ENCODE measurements at regions not wholly inside any gene's neighbourhood (a gene's known extent, or its start where the extent isn't known, plus 50 kb on each side); places are given as distances from the start of the nearest gene placed in this dataset.

DNA sequence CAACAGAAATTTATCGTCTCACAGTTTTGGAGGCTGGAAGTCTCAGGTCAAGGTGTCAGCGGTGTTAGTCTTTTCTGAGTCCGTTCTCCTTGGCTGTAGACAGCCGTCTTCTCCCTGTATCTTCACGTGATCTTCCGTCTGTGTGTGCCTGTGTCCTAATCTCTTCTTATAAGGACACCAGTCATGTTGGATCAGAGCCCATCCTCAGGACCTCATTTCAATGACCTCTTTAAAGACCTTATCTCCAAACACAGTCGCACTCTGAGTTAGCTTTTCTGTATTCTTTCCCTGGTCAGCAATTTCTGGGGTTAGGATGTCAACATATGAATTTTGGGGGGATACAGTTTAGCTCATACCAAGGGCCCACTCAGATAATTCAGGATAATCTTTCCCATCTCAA is 247.7 kb downstream of the PRDM2 start:
- Histone ChIP-seq H3K4me3 (ENCODE audit: control extremely low read depth in 1 of 5, extremely low read depth in 1 of 5, insufficient read depth in 1 of 5, low read depth in 2 of 5, low read length in 4 of 5) (no peak overlapping the region), H3K27ac (ENCODE audit: low read length in 2 of 2) (no peak overlapping the region), H3K4me2 (replicated peaks; ENCODE audit: low read depth, low read length, poor library complexity, severe bottlenecking) (no peak overlapping the region), H3K79me2 (ENCODE audit: control insufficient read depth, insufficient read depth, low read length) (no peaks in the 10 kb centered on the region), H3K27me3 (replicated peaks in 1 of 4; ENCODE audit: control extremely low read depth in 1 of 4, control insufficient read depth in 3 of 4, insufficient read depth in 4 of 4, low read length in 3 of 4) (peaks cover 0 to 3% (median 0%) of the 10 kb centered on the region in 4 experiments), H3K36me3 (replicated peaks in 1 of 2; ENCODE audit: control extremely low read depth in 1 of 2, control insufficient read depth in 1 of 2, extremely low read depth in 1 of 2, insufficient read depth in 2 of 2, low read length in 1 of 2) (no peaks in the 10 kb centered on the region), H3K4me1 (ENCODE audit: control insufficient read depth in 2 of 2, insufficient read depth in 2 of 2, low read length in 2 of 2) (no peaks in the 10 kb centered on the region), H2AFZ (ENCODE audit: insufficient read depth, low read depth, low read length, poor library complexity, severe bottlenecking) (no peak overlapping the region), H3K9ac (ENCODE audit: low read length) (no peak overlapping the region), H4K20me1 (ENCODE audit: control insufficient read depth, insufficient read depth, low read length, poor library complexity, severe bottlenecking) (no peaks in the 10 kb centered on the region), H3K9me3 (ENCODE audit: control extremely low read depth in 1 of 3, control insufficient read depth in 2 of 3, insufficient read depth in 1 of 3, low read length in 2 of 3) (peaks cover 2 to 5% (median 3%) of the 10 kb centered on the region in 3 donors)
- CTCF ChIA-PET = no interaction called here
- Mint-ChIP-seq H3K4me3 (no peak overlapping the region), H3K9me3 (ENCODE audit: insufficient read depth) (peaks cover 4% of the 10 kb centered on the region), H3K27ac (no peak overlapping the region), H3K4me1 (no peaks in the 10 kb centered on the region), H3K27me3 (peaks cover 15% of the 10 kb centered on the region)
- intact Hi-C loops (cut with micrococcal nuclease) = no loop called here
- no peak for DNase-seq
- 97% methylated on average over 6 of the region's 7 CpGs for WGBS (ENCODE audit: insufficient coverage)
- TF ChIP-seq, protein P1, sequence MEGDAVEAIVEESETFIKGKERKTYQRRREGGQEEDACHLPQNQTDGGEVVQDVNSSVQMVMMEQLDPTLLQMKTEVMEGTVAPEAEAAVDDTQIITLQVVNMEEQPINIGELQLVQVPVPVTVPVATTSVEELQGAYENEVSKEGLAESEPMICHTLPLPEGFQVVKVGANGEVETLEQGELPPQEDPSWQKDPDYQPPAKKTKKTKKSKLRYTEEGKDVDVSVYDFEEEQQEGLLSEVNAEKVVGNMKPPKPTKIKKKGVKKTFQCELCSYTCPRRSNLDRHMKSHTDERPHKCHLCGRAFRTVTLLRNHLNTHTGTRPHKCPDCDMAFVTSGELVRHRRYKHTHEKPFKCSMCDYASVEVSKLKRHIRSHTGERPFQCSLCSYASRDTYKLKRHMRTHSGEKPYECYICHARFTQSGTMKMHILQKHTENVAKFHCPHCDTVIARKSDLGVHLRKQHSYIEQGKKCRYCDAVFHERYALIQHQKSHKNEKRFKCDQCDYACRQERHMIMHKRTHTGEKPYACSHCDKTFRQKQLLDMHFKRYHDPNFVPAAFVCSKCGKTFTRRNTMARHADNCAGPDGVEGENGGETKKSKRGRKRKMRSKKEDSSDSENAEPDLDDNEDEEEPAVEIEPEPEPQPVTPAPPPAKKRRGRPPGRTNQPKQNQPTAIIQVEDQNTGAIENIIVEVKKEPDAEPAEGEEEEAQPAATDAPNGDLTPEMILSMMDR (IDR thresholded peaks at IDR 0.05) = no peak
- no peak for TF ChIP-seq EZH2 (IDR thresholded peaks at IDR 0.05; ENCODE audit: borderline replicate concordance, insufficient read depth, low read depth, low read length, poor library complexity, severe bottlenecking)
- POLR2A ChIA-PET = no interaction called here
- no peak for ATAC-seq (ENCODE audit: low read depth)

DNA sequence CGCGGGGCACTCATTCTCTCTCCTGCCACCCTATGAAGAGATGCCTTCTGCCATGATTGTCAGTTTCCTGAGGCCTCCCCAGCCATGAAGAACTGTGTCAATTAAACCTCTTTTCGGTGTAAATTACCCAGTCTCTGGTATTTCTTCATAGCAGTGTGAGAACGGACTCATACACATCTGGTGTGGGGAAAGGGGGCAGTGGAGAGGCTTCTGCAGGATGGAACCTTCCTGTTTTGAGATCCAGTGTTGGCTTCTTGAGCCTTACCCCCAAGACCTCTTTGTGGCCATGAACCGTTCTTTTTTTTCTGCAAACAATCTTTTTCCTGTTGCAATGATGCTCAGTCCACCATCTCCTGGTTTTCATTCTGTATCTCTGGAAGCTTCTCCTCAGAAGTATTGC is 248.4 kb downstream of the PRDM2 start:
- WGBS (ENCODE audit: insufficient coverage) = 90% methylated on average over 2 of the region's 5 CpGs
- Histone ChIP-seq H3K4me3 (ENCODE audit: control extremely low read depth in 1 of 5, extremely low read depth in 1 of 5, insufficient read depth in 1 of 5, low read depth in 2 of 5, low read length in 4 of 5) (no peak overlapping the region), H3K4me1 (ENCODE audit: control insufficient read depth in 2 of 2, insufficient read depth in 2 of 2, low read length in 2 of 2) (no peaks in the 10 kb centered on the region), H3K9me3 (ENCODE audit: control extremely low read depth in 1 of 3, control insufficient read depth in 2 of 3, insufficient read depth in 1 of 3, low read length in 2 of 3) (no peaks in the 10 kb centered on the region), H3K79me2 (ENCODE audit: control insufficient read depth, insufficient read depth, low read length) (no peaks in the 10 kb centered on the region), H4K20me1 (ENCODE audit: control insufficient read depth, insufficient read depth, low read length, poor library complexity, severe bottlenecking) (no peaks in the 10 kb centered on the region), H3K27ac (ENCODE audit: low read length in 2 of 2) (no peak overlapping the region), H3K4me2 (replicated peaks; ENCODE audit: low read depth, low read length, poor library complexity, severe bottlenecking) (no peak overlapping the region), H3K36me3 (replicated peaks in 1 of 2; ENCODE audit: control extremely low read depth in 1 of 2, control insufficient read depth in 1 of 2, extremely low read depth in 1 of 2, insufficient read depth in 2 of 2, low read length in 1 of 2) (no peaks in the 10 kb centered on the region), H3K27me3 (replicated peaks in 1 of 4; ENCODE audit: control extremely low read depth in 1 of 4, control insufficient read depth in 3 of 4, insufficient read depth in 4 of 4, low read length in 3 of 4) (peaks cover 0 to 3% (median 0%) of the 10 kb centered on the region in 4 experiments), H3K9ac (ENCODE audit: low read length) (no peak overlapping the region), H2AFZ (ENCODE audit: insufficient read depth, low read depth, low read length, poor library complexity, severe bottlenecking) (no peak overlapping the region)
- CTCF ChIA-PET = interaction anchor here (1.0 kb wide), 1 partner anchor 11 kb away, joined by 3 read pairs; no protein-coding TSS in a partner anchor
- TF ChIP-seq EZH2 (IDR thresholded peaks at IDR 0.05; ENCODE audit: borderline replicate concordance, insufficient read depth, low read depth, low read length, poor library complexity, severe bottlenecking) = no peak
- TF ChIP-seq, protein P1 (IDR thresholded peaks at IDR 0.05) = no peak
- no peaks in the 10 kb centered on the region for H3K9me3 Mint-ChIP-seq (ENCODE audit: insufficient read depth)
- no peak for ATAC-seq (ENCODE audit: low read depth)
- H3K27me3 Mint-ChIP-seq = peaks cover 15% of the 10 kb centered on the region
- DNase-seq = no peak
- intact Hi-C loops (cut with micrococcal nuclease) = no loop called here
- no peak overlapping the region for H3K4me3 Mint-ChIP-seq
- H3K4me1 Mint-ChIP-seq = no peaks in the 10 kb centered on the region
- H3K27ac Mint-ChIP-seq = no peak overlapping the region
- POLR2A ChIA-PET = no interaction called here

All from B cell (primary cell).